SK-N-SH treated with all-trans-retinoic acid at 6 μM for 48 hours (cell line): ENCODE measurements at regions not wholly inside any gene's neighbourhood (a gene's known extent, or its start where the extent isn't known, plus 50 kb on each side); places are given as distances from the start of the nearest gene placed in this dataset.

ENCODE experiments used
- ATAC-seq: fragments of 200-7000 bp; cut with Tn5 transposase; 3 replicates; pipeline ENCODE4 v1.9.1; 2020; ENCODE audit warnings: mild to moderate bottlenecking, moderate library complexity
- ARNTL ChIP-seq: fragments of 450-650 bp; formaldehyde crosslinking; IDR thresholded peaks from 2 replicates; pipeline ENCODE4 v1.5.0; 2020; ENCODE audit warnings: low read depth, mild to moderate bottlenecking, moderate library complexity, borderline replicate concordance
- BACH2 ChIP-seq: fragments of 250-450 bp; sonication (Bioruptor Pico); IDR thresholded peaks from 2 replicates; pipeline ENCODE4 v1.9.0; 2021; ENCODE audit warnings: mild to moderate bottlenecking, borderline replicate concordance
- CREB5 ChIP-seq: fragments of 250-450 bp; sonication (Bioruptor Pico); IDR thresholded peaks from 2 replicates; pipeline ENCODE4 v1.5.1; 2020; ENCODE audit warnings: low read depth, mild to moderate bottlenecking, moderate library complexity
- CSDC2 ChIP-seq: fragments of 250-450 bp; sonication (Bioruptor Pico); IDR thresholded peaks from 2 replicates; pipeline ENCODE4 v1.5.0; 2020; ENCODE audit warnings: mild to moderate bottlenecking, moderate library complexity
- ESRRG ChIP-seq: fragments of 250-450 bp; sonication (Bioruptor Pico); IDR thresholded peaks from 2 replicates; pipeline ENCODE4 v1.6.1; 2021; ENCODE audit warnings: mild to moderate bottlenecking
- GLIS3 ChIP-seq: fragments of 250-450 bp; sonication (Bioruptor Pico); IDR thresholded peaks from 2 replicates; pipeline ENCODE4 v1.5.0; 2020; ENCODE audit warnings: mild to moderate bottlenecking, moderate library complexity
- OSR1 ChIP-seq: fragments of 250-450 bp; sonication (Bioruptor Pico); IDR thresholded peaks from 2 replicates; pipeline ENCODE4 v1.8.0; 2022; ENCODE audit warnings: moderate library complexity, mild to moderate bottlenecking, inconsistent platforms
- PPARA ChIP-seq: fragments of 250-450 bp; sonication (Bioruptor Pico); IDR thresholded peaks from 2 replicates; pipeline ENCODE4 v1.5.0; 2020; ENCODE audit warnings: mild to moderate bottlenecking, borderline replicate concordance
- RARB ChIP-seq: fragments of 250-450 bp; sonication (Bioruptor Pico); IDR thresholded peaks from 2 replicates; pipeline ENCODE4 v1.8.0; 2021; ENCODE audit warnings: mild to moderate bottlenecking, moderate library complexity
- TCF4 ChIP-seq: fragments of 250-450 bp; sonication (Bioruptor Pico); IDR thresholded peaks from 2 replicates; pipeline ENCODE4 v1.8.0; 2021; ENCODE audit warnings: mild to moderate bottlenecking, moderate library complexity, borderline replicate concordance
- TOX ChIP-seq: fragments of 250-450 bp; sonication (Bioruptor Pico); IDR thresholded peaks from 2 replicates; pipeline ENCODE4 v1.8.0; 2021; ENCODE audit warnings: mild to moderate bottlenecking, moderate library complexity, borderline replicate concordance
- ZC3H10 ChIP-seq: fragments of 250-450 bp; sonication (Bioruptor Pico); IDR thresholded peaks from 2 replicates; pipeline ENCODE4 v1.5.1; 2021; ENCODE audit warnings: mild to moderate bottlenecking, moderate library complexity
- ZFP3 ChIP-seq: fragments of 250-450 bp; sonication (Bioruptor Pico); IDR thresholded peaks from 2 replicates; pipeline ENCODE4 v1.5.0; 2020; ENCODE audit warnings: mild to moderate bottlenecking, moderate library complexity
- ZFP30 ChIP-seq: fragments of 450-650 bp; formaldehyde crosslinking; IDR thresholded peaks from 2 replicates; pipeline ENCODE4 v1.5.0; 2022; ENCODE audit warnings: mild to moderate bottlenecking, moderate library complexity
- ZNF565 ChIP-seq: fragments of 450-650 bp; formaldehyde crosslinking; conservative IDR thresholded peaks from 2 replicates; pipeline ENCODE4 v1.5.0; 2020; ENCODE audit warnings: low read depth, mild to moderate bottlenecking, moderate library complexity
- ZNF70 ChIP-seq: fragments of 450-650 bp; formaldehyde crosslinking; IDR thresholded peaks from 2 replicates; pipeline ENCODE4 v1.5.0; 2020; ENCODE audit warnings: mild to moderate bottlenecking, moderate library complexity
- ZNF8 ChIP-seq: fragments of 450-650 bp; formaldehyde crosslinking; IDR thresholded peaks from 2 replicates; pipeline ENCODE4 v1.5.0; 2020; ENCODE audit warnings: mild to moderate bottlenecking, moderate library complexity
- TF ChIP-seq, protein P1 (sequence below): fragments of 250-450 bp; sonication (Bioruptor Pico); IDR thresholded peaks from 2 replicates; pipeline ENCODE4 v1.5.0; 2020; ENCODE audit warnings: mild to moderate bottlenecking, moderate library complexity
- TF ChIP-seq, protein P2 (sequence below): fragments of 250-450 bp; sonication (Bioruptor Pico); IDR thresholded peaks from 2 replicates; pipeline ENCODE4 v1.8.0; 2021; ENCODE audit warnings: low read depth, mild to moderate bottlenecking, moderate library complexity, borderline replicate concordance

GRCh38 chr13:84380866-84381265 is 498.6 kb upstream of the SLITRK1 start:
- TF ChIP-seq ZNF70 (CRISPR knock-in tag) (no peak), RARB (CRISPR knock-in tag) (no peak), CSDC2 (CRISPR knock-in tag) (no peak), ARNTL (no peak), ZNF565 (no peak), ZFP30 (CRISPR knock-in tag) (no peak), ZFP3 (CRISPR knock-in tag) (no peak), TOX (CRISPR knock-in tag) (no peak), BACH2 (CRISPR knock-in tag) (no peak), PPARA (CRISPR knock-in tag) (no peak), ZNF8 (CRISPR knock-in tag) (no peak)
- TF ChIP-seq, protein P1, sequence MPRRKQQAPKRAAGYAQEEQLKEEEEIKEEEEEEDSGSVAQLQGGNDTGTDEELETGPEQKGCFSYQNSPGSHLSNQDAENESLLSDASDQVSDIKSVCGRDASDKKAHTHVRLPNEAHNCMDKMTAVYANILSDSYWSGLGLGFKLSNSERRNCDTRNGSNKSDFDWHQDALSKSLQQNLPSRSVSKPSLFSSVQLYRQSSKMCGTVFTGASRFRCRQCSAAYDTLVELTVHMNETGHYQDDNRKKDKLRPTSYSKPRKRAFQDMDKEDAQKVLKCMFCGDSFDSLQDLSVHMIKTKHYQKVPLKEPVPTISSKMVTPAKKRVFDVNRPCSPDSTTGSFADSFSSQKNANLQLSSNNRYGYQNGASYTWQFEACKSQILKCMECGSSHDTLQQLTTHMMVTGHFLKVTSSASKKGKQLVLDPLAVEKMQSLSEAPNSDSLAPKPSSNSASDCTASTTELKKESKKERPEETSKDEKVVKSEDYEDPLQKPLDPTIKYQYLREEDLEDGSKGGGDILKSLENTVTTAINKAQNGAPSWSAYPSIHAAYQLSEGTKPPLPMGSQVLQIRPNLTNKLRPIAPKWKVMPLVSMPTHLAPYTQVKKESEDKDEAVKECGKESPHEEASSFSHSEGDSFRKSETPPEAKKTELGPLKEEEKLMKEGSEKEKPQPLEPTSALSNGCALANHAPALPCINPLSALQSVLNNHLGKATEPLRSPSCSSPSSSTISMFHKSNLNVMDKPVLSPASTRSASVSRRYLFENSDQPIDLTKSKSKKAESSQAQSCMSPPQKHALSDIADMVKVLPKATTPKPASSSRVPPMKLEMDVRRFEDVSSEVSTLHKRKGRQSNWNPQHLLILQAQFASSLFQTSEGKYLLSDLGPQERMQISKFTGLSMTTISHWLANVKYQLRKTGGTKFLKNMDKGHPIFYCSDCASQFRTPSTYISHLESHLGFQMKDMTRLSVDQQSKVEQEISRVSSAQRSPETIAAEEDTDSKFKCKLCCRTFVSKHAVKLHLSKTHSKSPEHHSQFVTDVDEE (CRISPR knock-in tag) = no peak
- TF ChIP-seq, all 23 proteins: peak for 0
- ATAC-seq = no peak

DNA sequence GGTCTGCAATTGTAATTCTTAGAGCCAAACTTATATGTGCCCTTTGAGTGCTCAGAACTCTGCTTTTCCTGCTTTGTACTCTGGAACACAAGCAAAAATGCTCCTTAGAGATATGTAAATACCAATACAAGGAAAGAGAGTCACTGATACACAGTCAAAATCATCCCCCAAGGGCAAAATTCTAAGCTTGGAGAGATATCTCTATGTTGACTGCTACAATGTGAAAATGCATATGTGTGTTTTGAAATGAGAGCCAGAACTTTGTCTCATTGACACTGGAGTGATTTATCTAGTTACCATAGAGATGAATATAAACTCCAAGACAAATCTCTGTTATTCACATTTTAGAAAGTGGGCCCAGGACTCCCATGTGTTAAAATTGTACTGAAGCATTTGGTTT is 494.8 kb upstream of the SLITRK1 start:
- TF ChIP-seq TOX (CRISPR knock-in tag) = no peak
- no peak for TF ChIP-seq ZNF8 (CRISPR knock-in tag)
- TF ChIP-seq CREB5 (CRISPR knock-in tag) = no peak
- TF ChIP-seq, protein P2, sequence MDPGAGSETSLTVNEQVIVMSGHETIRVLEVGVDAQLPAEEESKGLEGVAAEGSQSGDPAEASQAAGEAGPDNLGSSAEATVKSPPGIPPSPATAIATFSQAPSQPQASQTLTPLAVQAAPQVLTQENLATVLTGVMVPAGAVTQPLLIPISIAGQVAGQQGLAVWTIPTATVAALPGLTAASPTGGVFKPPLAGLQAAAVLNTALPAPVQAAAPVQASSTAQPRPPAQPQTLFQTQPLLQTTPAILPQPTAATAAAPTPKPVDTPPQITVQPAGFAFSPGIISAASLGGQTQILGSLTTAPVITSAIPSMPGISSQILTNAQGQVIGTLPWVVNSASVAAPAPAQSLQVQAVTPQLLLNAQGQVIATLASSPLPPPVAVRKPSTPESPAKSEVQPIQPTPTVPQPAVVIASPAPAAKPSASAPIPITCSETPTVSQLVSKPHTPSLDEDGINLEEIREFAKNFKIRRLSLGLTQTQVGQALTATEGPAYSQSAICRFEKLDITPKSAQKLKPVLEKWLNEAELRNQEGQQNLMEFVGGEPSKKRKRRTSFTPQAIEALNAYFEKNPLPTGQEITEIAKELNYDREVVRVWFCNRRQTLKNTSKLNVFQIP = no peak
- no peak for TF ChIP-seq CSDC2 (CRISPR knock-in tag)
- no peak for TF ChIP-seq OSR1 (CRISPR knock-in tag)
- TF ChIP-seq TCF4 (CRISPR knock-in tag) = no peak
- TF ChIP-seq ESRRG (CRISPR knock-in tag) = no peak
- TF ChIP-seq ZFP3 (CRISPR knock-in tag) = no peak
- ATAC-seq = no peak

GRCh38 chr13:84366506-84366905 is 484.2 kb upstream of the SLITRK1 start:
- ATAC-seq = peak; percentile 76

More at GRCh38 chr13:84366506-84366905, 484.2 kb upstream of the SLITRK1 start:
- no peak for TF ChIP-seq PPARA (CRISPR knock-in tag)
- TF ChIP-seq CREB5 (CRISPR knock-in tag) = no peak
- TF ChIP-seq, protein P1 (CRISPR knock-in tag) = no peak
- TF ChIP-seq GLIS3 (CRISPR knock-in tag) = no peak
- TF ChIP-seq TCF4 (CRISPR knock-in tag) = no peak
- TF ChIP-seq ESRRG (CRISPR knock-in tag) = no peak
- TF ChIP-seq ARNTL = no peak
- no peak for TF ChIP-seq OSR1 (CRISPR knock-in tag)
- no peak for TF ChIP-seq BACH2 (CRISPR knock-in tag)
- no peak for TF ChIP-seq ZC3H10 (CRISPR knock-in tag)
